ENCODE measurements at regions not wholly inside any gene's neighbourhood (a gene's known extent, or its start where the extent isn't known, plus 50 kb on each side); places are given as distances from the start of the nearest gene placed in this dataset.

DNA sequence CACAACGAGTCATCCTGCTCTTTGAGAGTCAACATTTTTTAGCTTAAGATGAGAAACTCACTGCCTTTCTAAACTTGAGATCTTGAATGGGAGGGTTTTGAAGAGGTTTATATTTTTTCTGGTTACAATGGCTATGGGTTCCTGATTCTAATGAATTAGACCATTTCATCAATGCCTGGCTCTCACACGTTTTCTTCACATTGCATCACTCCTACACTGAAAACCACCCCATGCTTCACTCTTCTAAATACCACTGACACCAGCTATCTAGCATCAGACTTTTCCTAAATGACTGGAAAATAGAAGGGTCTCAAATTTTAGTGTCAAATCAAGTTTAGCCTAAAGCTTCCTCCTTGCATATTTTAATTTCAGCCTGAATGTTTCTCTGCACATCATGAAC lies 606.1 kb upstream of the USP24 start:
- TF ChIP-seq YY1 (IDR thresholded peaks at IDR 0.05; ENCODE audit: insufficient read depth, insufficient read length) (no peak), ZNF274 (IDR thresholded peaks at IDR 0.05; ENCODE audit: low read depth, low read length) (no peak)

All from NT2/D1 (cell line).